ACHN (cell line): ENCODE measurements at regions not wholly inside any gene's neighbourhood (a gene's known extent, or its start where the extent isn't known, plus 50 kb on each side); places are given as distances from the start of the nearest gene placed in this dataset.

ENCODE experiments used
- DNase-seq: peaks from one replicate; pipeline ENCODE4 v3.0.0-alpha.2; 2015
- in situ Hi-C: cut with HindIII; loops from 2 replicates; pipeline ENCODE4 v1.10.0; 2017; ENCODE audit warnings: low sequenced_read_pairs, low pct_ligation_motif_present, low pct_unique_long_range_greater_than_20kb

DNA sequence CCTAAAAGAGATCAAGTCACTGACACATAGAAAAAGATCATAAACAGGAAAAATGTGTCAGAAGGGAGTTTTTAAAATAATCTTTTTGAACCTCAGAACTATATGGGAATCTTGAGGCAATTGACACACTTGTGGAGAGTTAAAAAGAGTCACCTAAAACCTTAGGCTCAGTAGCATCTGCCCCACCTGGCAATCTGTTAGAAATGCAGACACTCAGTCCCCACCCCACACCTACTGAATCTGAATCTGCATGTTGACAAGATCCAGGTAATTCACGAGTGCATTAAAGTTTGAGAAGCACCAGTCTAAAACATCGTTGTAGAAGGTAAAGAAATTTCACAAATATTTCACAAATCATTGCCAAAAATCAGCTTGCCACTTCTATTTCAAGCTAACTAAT is 388.3 kb downstream of the NR2F1-AS1 start:
- no peak for DNase-seq
- in situ Hi-C loops = no loop called here

DNA sequence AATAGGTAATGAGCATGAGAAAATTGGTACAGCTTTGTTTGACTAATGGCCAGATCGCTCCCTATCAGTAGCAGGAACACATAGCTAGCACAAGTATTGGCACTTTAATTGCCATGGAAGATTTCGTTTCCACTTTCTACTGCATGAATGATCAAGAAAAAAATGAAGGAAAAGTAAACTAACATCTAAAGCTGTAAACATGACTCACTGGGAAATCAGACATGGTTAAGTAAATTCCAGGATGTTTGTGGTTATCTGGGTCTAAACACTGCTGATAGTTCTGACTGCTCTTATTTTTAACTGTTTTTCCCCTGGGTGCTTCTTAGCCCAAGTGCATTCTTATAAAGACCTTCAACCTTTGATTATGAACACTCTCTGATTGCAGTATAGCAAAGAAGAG is 388.9 kb downstream of the NR2F1-AS1 start:
- in situ Hi-C loops = no loop called here
- peak; percentile 78 for DNase-seq

DNA sequence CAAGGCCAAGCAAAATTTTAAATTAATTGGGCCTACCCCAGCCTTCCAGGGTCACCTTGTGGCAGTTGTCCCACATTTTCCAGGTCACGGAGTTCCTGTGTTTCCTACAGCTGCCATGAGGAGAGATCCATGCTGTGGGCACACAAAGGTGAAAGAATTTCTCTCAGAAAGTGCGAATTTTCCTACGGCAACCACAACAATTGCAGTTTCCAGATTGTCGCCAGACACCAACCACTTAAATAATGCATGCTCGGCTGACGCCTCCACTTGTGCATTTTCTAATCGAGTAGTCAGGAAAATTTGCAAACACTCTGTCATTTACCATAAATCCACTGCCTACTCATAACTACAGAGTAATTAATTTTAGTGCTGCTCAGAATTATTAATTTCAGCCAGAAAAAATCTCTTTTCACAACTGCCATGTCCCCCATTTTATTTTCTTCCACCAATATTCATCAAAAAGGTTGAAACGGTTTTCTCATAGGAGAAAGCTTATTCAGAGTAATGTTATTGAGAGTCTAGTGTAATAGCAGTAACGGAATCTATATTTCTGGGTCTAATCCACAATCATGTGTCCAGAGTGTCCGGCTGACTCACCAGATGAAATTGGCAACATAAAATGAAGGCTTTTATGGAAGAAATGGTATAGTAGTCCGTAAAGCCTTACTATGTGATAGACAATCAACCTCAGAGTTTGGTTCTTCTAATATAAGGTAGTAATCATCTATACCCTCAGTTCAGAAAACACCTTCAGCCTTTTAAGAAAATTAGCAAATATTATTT is 389.8 kb downstream of the NR2F1-AS1 start:
- in situ Hi-C loops = no loop called here
- DNase-seq = no peak

DNA sequence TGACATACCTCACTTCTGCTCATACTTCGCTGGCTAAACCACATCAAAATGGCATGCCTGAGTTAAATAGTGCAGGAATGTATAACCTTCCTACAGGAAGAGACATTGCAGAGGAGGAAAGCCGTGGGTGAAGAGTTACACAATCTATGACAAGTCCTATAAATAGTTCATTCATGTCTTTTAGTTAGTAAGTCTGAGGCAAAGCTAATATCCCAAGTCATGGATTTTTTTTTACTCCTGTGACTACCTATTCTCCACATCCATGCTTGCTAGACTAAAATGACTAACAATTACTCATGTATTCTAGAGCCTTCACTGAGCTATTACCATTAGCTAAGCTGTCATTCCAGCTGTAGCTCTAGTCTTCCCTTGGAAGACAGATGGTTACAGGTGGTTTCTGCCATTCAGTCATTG is 391.3 kb downstream of the NR2F1-AS1 start:
- in situ Hi-C loops = no loop called here
- DNase-seq = peak; percentile 73

DNA sequence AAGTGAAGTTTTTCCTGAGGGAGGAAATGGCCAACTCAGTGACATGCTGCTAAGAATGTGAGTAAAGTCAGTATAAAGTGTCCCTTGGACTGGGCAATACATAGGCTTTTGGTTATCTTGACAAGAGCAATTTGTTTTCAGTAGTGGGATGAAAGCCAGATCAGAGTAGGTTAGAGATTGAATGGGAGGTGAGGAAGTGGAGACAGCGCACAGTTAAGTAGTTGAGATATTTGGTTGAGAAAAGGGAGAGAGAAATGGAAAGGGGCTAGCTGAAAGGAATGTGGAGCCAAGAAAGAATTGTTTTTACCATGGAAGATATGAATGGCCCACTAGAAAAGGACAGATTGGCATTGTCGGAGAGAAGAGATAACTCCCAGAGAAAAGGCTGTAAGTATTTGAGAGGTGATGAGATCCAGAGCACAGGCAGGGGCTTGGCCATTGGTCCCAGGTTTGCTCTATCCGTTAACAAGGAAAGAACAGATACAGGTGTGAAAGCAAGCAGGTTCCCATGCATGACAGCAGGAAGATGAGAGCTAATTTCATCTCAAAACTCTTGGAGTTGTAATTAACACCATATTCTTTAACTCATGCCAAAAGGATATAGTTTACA is 392.0 kb downstream of the NR2F1-AS1 start:
- in situ Hi-C loops = no loop called here
- no peak for DNase-seq

DNA sequence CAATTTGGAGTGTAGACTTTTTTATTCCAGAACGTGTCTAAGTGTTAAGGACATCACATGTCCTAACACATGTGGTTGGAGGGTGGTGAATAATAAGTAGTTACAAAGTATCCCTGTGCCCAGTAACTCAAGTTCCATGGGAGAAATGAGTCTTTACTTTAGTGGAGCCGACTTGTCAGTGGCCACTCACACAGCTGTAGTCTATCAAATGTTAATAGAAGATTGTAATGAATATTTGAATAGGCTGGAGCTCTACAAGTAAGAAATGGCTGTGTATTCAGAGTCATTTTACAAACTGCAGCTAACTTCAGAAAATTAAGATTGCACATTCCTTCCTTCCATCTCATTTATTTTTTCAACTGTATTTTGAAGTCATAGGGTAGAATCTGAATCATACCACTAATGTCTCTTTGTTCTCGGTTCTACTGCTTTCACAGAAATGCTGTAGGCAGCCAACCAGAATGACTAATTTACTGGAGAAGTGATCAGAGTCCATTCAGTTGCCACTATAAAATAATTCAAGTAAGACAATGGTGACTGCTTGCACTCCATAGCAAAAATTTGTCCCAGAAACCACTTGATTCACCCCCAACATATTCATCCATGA is 394.8 kb downstream of the NR2F1-AS1 start:
- no peak for DNase-seq
- in situ Hi-C loops = no loop called here

DNA sequence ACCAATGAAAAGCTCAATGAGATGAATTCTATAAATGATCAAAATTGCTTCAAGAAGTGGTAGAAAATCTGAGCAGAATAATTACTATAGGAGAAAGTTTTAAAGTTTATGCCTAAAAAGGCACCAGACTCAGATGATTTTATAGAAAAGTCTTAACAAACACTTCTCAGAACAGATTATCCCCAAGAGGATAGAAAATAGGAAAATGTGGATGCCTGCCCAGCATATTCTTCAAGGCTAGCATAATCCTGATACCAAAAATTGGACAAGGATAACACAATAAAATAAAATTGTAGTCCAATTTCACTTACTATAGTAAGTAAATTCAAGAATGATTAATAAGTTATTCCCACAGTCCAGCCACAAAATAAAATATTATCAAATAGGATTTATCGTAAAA is 397.0 kb downstream of the NR2F1-AS1 start:
- DNase-seq = no peak
- in situ Hi-C loops = no loop called here

DNA sequence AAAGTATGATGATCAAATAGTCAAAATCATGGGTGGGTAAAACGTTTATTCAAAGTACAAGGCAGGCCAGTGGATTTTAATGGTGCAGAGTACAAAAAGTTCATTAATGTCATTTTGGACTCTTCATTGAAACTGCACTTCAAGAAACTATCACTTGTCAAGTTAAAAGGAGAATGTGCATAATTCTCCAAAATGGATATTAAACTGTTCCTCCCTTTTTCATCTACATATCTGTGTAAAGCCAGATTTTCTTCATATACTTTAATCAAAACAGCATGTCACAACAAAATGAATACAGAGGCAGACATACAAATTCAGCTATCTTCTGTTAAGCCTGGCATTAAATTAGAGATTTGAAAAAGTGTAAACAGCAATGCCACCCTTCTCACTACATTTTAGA is 401.6 kb downstream of the NR2F1-AS1 start:
- in situ Hi-C loops = no loop called here
- no peak for DNase-seq

DNA sequence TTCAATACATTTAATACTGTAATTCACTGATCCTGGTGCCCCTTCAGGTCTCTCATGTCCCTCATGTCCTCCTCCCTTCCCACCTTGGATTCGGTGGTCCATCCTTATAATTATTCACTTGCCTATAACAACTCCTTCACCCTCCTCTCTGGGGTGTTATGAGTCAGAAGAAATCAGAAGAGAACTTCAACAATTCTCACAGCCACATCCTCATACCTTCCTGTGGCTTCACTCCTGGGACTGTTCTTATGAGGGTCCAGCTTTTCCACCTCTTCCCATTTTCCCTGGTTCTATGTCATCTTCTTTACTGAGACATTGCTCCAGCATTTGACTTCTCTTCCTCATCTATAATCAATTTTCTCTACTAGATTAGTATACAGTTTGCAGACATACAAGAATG is 406.1 kb downstream of the NR2F1-AS1 start:
- in situ Hi-C loops = no loop called here
- DNase-seq = no peak

DNA sequence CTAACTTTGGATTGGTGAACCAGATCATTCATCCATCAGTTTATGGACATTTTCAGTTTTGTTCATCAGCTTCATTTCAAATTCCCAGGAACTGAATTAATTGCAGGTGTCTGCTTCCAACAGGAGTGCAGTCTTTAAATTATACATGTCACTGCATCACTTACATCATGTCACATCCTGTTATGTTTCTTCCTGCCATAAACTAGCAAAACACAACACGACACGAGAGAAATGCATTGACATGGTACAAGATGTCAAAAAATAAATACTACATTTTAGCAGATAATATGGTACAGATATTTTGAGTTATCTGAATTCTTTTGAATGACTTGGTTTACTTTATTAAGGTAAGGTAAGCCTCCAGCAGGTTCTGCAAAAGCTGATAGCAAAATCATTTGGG is 415.5 kb downstream of the NR2F1-AS1 start:
- in situ Hi-C loops = no loop called here
- no peak for DNase-seq

DNA sequence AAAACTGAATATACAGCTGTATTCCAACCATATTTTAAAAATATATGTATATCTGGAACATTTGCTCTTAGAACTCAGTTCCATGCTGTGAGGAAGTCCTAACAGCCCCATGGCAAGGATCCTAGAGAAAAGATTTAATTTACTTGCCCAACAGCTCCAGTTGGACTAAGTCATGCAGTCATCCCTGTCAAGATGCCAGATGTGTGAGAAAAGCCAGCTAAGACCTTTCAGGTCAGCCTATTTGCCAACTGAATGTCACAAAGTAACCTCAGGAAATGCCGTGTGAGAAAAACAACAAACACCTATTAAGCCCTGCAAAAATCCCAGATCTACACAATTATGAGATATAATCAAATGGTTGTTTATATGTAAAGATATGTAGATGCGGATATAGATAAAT is 416.3 kb downstream of the NR2F1-AS1 start:
- in situ Hi-C loops = no loop called here
- no peak for DNase-seq

DNA sequence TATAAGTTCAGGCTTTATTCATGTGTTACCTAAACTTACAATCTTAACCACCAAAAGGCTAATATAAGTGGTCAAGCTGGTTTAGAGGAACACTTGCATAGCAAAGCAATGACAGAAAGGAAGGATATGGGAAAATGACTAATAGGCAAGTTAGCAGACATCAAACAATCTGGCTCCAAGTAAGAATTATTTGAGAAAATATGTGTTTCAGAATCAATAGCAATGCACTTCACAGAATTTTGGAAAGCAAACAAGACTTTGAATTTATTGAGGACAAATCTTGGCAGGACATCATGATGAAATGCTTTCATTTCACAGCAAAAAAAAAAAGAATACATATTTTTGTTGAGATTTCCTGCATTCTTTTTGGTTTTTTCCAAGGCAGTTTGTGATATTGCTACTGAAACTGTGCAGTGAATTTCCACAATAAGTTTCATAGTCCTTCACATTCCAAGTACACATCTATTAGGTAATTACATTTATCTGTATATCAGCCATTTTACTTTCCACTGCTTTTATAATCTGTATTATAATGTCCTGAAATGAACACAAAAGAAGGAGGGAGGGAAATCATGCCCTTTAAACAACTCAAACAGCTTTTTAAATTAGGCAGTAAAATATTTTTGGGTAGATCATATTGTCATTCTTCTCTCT is 417.9 kb downstream of the NR2F1-AS1 start:
- in situ Hi-C loops = no loop called here
- peak; percentile 42 for DNase-seq

DNA sequence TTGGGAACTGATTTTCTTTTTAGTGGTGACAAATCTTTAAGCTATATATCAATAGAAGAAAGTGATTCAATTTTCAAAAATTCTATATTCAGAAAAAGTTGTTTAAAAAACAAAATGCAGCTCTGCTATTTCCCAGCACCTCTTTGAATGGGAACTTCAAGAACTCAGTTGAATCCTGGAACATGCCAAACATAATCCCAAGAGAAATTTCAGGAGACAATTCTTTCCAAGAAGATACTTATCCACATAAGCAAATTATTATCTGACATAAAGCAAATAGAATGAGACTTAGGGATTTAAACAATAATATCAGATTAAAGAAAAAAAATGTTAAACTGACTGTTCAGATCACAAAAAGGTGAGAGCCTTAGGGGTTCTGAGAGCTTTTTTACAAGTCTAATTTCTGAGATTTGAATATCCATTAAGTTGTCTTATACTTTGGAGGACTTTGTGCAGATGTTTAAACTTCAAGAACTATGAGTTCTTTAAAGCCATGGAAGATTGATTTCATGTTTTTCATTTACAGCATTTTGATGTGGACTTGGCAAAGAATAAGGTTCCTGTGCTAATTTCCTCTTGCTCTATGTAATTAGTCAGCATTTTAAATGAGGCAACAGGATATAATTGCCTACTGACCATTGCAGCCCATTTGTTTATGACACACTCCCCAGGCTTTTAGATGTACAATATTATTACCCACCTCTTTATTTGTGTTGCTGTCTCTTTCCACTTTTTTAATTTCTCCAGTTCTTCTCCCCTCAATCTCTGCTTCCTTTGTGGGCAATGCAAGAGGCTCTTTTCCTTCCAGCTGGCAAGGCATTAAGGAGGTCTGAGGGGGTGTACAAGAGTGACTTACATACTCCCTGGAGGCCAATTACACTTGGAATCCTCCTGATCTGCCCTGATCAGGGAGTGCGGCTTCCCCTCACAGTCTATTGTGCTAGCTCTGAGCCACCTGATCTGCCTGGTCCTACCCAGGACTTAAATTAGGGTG is 419.1 kb downstream of the NR2F1-AS1 start:
- no peak for DNase-seq
- in situ Hi-C loops = no loop called here

DNA sequence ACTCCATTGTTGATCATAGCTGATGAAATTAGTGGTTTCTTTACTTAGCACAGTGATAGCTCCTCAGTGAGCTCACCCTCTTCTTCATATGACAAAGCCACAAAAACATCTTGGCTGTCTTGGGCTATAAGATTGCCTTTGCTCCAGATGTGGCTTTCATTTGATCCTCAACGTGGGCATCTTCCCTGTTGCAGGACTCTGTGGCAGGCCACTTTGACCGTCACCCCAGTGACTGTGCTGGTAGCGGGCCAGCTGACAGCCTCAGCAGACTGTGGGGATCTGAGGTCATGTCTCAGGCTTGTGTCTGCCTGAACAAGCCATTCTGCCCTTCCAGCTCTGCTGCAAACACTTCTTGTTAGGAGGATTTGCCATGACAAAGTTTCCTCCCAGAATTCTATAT is 422.2 kb downstream of the NR2F1-AS1 start:
- in situ Hi-C loops = no loop called here
- no peak for DNase-seq

DNA sequence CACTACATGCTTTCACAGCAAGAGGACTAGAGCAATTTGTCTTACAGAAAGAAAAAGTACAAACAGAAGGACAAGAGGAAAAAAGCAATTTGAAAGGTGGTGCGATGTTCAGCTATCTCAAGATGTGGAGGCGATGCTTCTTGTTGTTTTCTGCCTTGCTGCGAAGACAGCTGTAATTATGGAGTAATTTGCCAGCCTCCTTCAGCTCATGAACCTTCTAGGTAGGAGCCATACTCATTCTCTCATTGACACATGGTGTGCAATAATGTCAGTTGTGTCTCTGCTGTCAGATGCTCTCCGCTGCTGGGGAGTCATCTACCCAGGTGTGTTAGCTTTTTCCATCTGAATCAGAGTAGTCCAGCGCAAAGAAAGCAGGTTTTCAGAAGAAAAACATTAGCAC is 424.5 kb downstream of the NR2F1-AS1 start:
- no peak for DNase-seq
- in situ Hi-C loops = no loop called here

DNA sequence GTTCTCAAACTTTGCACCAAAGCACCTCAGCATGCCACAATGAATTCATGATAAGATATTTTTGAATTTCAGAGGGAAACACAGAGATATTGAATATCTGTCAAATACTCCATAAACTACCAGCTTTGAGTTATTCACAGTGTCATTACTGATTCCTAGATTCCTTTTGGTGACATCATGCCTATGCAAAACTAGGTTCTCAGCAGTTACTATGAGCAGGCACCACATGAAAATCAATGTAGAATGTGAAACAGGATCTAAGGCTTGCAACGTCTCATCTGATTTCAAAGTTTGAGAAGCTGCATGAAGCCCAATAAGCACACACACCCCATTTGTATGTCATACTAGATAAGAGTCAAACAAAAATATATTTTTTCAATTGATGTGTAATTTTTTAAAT is 426.5 kb downstream of the NR2F1-AS1 start:
- in situ Hi-C loops = no loop called here

DNA sequence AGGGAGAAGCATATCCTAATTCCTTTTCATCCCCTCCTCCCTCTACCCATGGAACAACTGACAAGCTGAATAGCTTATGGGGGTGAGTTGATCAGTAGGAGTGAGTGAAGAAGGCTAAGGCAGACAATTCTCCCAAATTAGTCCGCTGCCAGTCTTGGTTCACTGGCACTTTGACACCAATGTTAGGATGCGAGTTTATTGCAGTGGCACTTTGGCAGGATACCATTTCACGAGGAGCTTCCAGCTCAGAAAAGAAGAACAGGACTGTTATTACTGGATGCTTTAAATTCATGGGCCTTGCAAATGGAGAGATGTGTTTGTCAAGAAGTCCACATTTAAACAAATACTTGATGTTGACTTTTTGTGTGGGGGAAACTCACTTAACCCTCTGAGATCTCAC is 427.6 kb downstream of the NR2F1-AS1 start:
- in situ Hi-C loops = no loop called here
- DNase-seq = no peak

More for the DNA sequence above, 426.5 kb downstream of the NR2F1-AS1 start:
- no peak for DNase-seq

DNA sequence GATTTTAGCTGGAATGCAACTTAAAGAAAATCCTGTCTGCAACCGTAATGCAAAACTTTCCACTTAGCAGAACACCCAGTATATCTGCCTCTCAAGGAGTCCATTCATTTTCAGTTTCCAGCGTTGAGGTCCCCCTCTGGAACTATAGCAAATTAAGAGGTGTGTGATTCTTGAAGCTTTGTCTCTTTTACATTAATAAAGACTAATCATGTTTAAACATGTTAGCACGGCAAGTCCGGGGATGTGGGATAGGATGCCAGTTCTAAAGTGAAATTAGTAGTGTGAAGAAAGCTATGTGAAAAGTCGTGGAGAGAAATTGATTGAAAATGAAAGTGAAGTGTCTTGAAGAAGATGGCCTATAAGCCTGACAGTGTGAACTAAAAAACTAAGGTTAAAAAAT is 429.1 kb downstream of the NR2F1-AS1 start:
- in situ Hi-C loops = no loop called here
- no peak for DNase-seq
